Hepatocyte (in vitro differentiated cells): ENCODE measurements at regions not wholly inside any gene's neighbourhood (a gene's known extent, or its start where the extent isn't known, plus 50 kb on each side); places are given as distances from the start of the nearest gene placed in this dataset.

Experiments
- EZH2 ChIP-seq: fragments of 200-600 bp; sonication (generic); IDR thresholded peaks from 2 replicates; pipeline ENCODE4 v1.6.1; 2016; ENCODE audit warnings: antibody characterized with exemption, mild to moderate bottlenecking, borderline replicate concordance
- EZH2phosphoT487 ChIP-seq: fragments of 200-600 bp; sonication (generic); IDR thresholded peaks from one replicate; pipeline ENCODE4 v1.6.1; 2018; ENCODE audit warnings: antibody characterized with exemption, mild to moderate bottlenecking, low read depth, moderate library complexity; ENCODE audit not compliant: unreplicated experiment, severe bottlenecking
- TF ChIP-seq, protein P1 (sequence below): fragments of 200-600 bp; sonication (generic); IDR thresholded peaks from 2 replicates; pipeline ENCODE4 v1.5.1; 2016; ENCODE audit warnings: antibody characterized with exemption, mild to moderate bottlenecking; ENCODE audit not compliant: poor library complexity

- TF ChIP-seq, protein P1, sequence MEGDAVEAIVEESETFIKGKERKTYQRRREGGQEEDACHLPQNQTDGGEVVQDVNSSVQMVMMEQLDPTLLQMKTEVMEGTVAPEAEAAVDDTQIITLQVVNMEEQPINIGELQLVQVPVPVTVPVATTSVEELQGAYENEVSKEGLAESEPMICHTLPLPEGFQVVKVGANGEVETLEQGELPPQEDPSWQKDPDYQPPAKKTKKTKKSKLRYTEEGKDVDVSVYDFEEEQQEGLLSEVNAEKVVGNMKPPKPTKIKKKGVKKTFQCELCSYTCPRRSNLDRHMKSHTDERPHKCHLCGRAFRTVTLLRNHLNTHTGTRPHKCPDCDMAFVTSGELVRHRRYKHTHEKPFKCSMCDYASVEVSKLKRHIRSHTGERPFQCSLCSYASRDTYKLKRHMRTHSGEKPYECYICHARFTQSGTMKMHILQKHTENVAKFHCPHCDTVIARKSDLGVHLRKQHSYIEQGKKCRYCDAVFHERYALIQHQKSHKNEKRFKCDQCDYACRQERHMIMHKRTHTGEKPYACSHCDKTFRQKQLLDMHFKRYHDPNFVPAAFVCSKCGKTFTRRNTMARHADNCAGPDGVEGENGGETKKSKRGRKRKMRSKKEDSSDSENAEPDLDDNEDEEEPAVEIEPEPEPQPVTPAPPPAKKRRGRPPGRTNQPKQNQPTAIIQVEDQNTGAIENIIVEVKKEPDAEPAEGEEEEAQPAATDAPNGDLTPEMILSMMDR: no peak
- TF ChIP-seq EZH2 (no peak), EZH2phosphoT487 (no peak)
Observed at GRCh38 chr2:33726415-33726814, 127.3 kb upstream of the FAM98A start.
